Epithelial cell of proximal tubule (primary cell): ENCODE measurements at regions not wholly inside any gene's neighbourhood (a gene's known extent, or its start where the extent isn't known, plus 50 kb on each side); places are given as distances from the start of the nearest gene placed in this dataset.

Source experiments
- DNase-seq: peaks from one replicate; pipeline ENCODE4 v3.0.0-alpha.2; 2011; ENCODE audit warnings: low read depth
- H3K4me3 ChIP-seq: 2 replicates; pipeline ENCODE4 v1.5.1; 2011; ENCODE audit warnings: low read depth, mild to moderate bottlenecking, low read length
- TF ChIP-seq, protein P1 (sequence below): conservative IDR thresholded peaks from 2 replicates; pipeline ENCODE4 v1.5.1; 2012; ENCODE audit warnings: low read depth, mild to moderate bottlenecking, low read length

DNA sequence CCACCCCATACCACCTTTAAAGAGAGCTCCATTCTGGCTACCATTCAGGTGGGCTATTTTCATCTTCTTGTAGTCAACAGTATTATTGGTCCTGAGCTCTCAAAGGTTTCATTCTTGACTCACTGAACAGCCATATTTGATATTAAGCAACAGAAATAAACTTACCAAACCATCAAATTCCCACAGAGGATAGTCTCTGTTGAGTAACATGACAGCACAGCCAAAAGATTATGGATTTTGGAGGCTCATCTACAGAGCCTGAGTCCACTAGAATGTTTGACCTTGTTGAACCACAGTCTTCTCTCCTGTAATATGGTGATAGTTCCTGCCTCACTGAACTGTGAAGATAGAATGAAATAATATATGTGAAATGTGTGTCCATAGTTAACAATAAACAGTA, 276.3 kb upstream of the LDB2 start:
- TF ChIP-seq, protein P1, sequence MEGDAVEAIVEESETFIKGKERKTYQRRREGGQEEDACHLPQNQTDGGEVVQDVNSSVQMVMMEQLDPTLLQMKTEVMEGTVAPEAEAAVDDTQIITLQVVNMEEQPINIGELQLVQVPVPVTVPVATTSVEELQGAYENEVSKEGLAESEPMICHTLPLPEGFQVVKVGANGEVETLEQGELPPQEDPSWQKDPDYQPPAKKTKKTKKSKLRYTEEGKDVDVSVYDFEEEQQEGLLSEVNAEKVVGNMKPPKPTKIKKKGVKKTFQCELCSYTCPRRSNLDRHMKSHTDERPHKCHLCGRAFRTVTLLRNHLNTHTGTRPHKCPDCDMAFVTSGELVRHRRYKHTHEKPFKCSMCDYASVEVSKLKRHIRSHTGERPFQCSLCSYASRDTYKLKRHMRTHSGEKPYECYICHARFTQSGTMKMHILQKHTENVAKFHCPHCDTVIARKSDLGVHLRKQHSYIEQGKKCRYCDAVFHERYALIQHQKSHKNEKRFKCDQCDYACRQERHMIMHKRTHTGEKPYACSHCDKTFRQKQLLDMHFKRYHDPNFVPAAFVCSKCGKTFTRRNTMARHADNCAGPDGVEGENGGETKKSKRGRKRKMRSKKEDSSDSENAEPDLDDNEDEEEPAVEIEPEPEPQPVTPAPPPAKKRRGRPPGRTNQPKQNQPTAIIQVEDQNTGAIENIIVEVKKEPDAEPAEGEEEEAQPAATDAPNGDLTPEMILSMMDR, result no peak
- DNase-seq, result no peak

DNA sequence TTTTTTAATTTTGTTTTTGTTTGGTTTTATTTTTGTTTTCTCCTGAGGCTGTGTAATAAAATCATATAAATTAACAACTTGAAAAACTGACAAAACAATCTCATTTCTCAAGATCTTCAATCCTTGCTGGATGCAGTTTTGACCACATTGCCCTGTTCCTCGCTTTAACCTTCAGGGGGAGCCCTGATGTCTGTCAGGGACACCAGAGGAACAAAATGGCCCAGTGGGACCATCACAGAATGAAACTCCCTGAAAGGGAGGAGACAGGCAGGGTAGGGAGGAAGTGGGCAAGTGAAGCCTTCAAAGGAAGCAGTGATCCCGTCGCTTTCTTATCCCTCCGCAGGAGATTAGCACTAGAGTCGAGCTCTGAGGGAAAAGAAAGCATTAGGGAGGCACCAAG, 274.9 kb upstream of the LDB2 start:
- no peak overlapping the region for H3K4me3 ChIP-seq
- no peak for DNase-seq
- TF ChIP-seq, protein P1, result peak; percentile 12

More for the DNA sequence above, 276.3 kb upstream of the LDB2 start:
- H3K4me3 ChIP-seq, result no peak overlapping the region

DNA sequence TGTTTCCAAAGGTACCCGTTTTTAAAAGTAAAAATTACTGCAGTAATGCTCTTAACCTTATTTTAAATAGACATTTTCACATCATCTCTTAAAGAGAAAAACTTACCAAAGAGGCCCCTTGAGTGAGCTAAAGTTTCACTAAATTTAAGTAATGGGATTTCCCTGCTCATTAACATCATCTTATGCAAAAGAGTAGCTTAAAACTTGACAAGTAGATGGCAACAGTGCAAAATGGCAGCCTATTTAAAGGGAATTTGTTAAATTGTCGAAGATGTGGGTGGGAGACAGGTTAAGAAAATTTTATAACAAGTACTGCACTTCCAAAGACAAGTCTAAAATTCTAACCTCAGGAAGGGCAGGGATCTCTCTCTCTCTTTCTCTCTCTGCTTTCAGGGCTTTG, 271.7 kb upstream of the LDB2 start:
- no peak overlapping the region for H3K4me3 ChIP-seq
- TF ChIP-seq, protein P1, result no peak
- DNase-seq, result no peak

DNA sequence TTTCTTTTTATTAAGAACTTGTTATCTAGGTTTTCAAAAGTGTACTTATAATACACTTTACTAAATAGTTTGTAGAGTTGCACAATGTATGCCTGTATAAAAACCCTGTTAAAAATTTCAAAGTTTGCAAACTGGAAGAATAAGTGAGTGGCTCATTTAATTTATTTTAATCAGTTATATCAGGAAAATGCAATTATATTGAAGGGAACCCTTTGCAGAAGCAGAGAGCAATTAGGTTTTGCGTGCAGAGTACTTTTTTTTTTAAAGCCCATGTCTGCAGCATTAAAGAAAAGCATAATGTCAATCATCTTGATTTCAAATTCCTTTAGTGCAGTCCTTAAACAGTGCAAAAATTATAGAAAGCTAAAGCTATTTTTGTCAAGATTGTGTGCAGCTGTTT, 271.3 kb upstream of the LDB2 start:
- no peak for DNase-seq
- no peak overlapping the region for H3K4me3 ChIP-seq
- TF ChIP-seq, protein P1, result no peak

DNA sequence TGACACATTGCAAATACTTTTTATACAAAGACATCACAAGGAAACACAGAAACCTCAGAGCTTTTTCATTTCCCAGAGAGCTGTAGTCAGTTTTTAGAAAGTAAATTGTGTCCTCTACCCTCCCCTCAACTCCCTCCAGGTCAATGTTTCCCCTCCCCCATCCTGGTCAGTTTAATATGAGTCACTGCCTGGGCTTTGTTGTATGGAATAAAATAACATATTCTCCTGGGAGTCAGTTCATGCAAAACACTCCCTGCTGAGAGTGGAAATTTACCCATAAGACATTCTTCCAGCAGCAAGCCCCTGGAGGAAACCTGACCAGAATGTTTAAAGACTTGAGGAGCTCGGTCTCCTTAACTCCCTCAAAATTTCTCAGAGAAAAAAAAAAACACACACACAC, 270.1 kb upstream of the LDB2 start:
- TF ChIP-seq, protein P1, result no peak
- no peak overlapping the region for H3K4me3 ChIP-seq
- no peak for DNase-seq

DNA sequence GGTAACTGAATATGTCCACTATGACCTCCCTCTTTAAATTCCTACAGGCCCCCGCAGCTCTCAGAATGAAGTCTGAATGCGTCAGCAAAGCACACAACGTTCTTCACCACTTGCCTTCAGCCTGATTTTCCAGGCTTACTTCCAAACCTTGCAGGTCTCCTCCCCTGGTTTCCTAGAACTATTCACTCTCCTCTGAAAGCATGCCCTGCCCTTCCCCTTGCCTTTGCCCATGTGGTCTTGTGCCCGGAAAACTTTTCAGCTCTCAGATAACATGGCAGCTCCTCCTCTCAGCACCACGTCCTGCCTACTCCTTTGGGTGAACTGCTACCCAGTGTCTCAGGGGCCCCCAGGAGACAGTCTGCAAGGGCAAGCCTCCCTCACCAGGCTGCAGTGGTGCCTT, 268.5 kb upstream of the LDB2 start:
- no peak for DNase-seq
- H3K4me3 ChIP-seq, result no peak overlapping the region
- TF ChIP-seq, protein P1, result no peak

DNA sequence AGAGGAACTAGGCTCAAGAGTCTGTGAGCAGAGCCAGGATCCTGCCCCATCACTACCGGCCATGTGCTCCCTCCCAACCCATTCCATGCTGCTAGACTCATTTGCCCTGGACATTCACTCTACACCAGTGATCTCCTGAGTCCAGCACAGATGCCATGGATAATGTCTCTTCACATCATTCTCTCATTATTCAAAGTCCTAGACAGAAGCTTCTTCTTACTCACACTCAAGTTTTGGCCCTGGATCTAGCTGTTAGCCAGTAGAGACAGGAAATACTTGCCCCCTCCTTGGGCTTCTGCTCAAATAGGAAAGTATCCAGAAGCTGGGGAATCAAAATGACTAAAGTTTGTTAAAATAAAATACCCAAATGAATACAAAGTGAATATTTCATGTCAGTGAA, 266.8 kb upstream of the LDB2 start:
- TF ChIP-seq, protein P1, result no peak
- DNase-seq, result no peak
- no peak overlapping the region for H3K4me3 ChIP-seq
